ENCODE measurements at regions not wholly inside any gene's neighbourhood (a gene's known extent, or its start where the extent isn't known, plus 50 kb on each side); places are given as distances from the start of the nearest gene placed in this dataset.
A peak's percentile ranks its signal among the peaks of the same experiment; 100 is the strongest.

DNA sequence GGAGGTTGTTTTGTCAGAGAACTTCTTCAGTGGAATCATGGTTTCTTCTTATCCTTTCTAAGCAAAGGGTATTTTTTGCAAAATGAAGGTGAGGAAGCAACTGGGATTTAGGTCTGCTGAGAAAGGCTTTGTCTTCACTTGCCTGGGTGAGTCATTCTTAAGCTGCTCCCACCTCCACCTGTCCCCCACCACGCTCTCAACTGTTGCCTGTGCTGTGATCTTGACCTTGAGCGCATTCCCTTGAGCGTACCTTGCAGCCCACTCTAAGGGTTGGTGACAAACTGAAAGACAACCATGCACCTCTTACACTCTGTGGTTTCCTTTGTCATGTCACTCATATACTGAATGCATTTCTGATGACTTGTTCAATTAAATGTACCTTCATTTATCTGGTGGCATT, 641.1 kb downstream of the RNF144B start:
- Histone ChIP-seq H2AFZ (no peak overlapping the region), H3K4me1 (no peaks in the 10 kb centered on the region), H3K27ac (no peak overlapping the region), H3K9ac (no peak overlapping the region), H3K4me3 (ENCODE audit: low read depth, low read length) (no peak overlapping the region), H3K9me3 (ENCODE audit: control insufficient read depth, low read length) (no peaks in the 10 kb centered on the region), H3K4me2 (ENCODE audit: low read length) (no peak overlapping the region), H3K27me3 (ENCODE audit: control insufficient read depth, insufficient read depth, low read length) (no peaks in the 10 kb centered on the region), H3K36me3 (ENCODE audit: control insufficient read depth, insufficient read depth, low read length) (no peaks in the 10 kb centered on the region), H3K79me2 (no peaks in the 10 kb centered on the region)
- TF ChIP-seq, protein P1, sequence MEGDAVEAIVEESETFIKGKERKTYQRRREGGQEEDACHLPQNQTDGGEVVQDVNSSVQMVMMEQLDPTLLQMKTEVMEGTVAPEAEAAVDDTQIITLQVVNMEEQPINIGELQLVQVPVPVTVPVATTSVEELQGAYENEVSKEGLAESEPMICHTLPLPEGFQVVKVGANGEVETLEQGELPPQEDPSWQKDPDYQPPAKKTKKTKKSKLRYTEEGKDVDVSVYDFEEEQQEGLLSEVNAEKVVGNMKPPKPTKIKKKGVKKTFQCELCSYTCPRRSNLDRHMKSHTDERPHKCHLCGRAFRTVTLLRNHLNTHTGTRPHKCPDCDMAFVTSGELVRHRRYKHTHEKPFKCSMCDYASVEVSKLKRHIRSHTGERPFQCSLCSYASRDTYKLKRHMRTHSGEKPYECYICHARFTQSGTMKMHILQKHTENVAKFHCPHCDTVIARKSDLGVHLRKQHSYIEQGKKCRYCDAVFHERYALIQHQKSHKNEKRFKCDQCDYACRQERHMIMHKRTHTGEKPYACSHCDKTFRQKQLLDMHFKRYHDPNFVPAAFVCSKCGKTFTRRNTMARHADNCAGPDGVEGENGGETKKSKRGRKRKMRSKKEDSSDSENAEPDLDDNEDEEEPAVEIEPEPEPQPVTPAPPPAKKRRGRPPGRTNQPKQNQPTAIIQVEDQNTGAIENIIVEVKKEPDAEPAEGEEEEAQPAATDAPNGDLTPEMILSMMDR (IDR thresholded peaks at IDR 0.05): no peak

GRCh38 chr6:19032591-19033295, 645.6 kb downstream of the RNF144B start:
- Histone ChIP-seq H3K9ac (no peak overlapping the region), H3K27ac (no peak overlapping the region), H3K4me2 (ENCODE audit: low read length) (no peak overlapping the region), H3K9me3 (ENCODE audit: control insufficient read depth, low read length) (no peaks in the 10 kb centered on the region), H3K4me1 (no peaks in the 10 kb centered on the region), H3K36me3 (ENCODE audit: control insufficient read depth, insufficient read depth, low read length) (no peaks in the 10 kb centered on the region), H3K79me2 (no peaks in the 10 kb centered on the region), H3K4me3 (ENCODE audit: low read depth, low read length) (no peak overlapping the region), H3K27me3 (ENCODE audit: control insufficient read depth, insufficient read depth, low read length) (no peaks in the 10 kb centered on the region), H2AFZ (peak overlapping the region; percentile 36)
- TF ChIP-seq, protein P1 (IDR thresholded peaks at IDR 0.05): no peak

DNA sequence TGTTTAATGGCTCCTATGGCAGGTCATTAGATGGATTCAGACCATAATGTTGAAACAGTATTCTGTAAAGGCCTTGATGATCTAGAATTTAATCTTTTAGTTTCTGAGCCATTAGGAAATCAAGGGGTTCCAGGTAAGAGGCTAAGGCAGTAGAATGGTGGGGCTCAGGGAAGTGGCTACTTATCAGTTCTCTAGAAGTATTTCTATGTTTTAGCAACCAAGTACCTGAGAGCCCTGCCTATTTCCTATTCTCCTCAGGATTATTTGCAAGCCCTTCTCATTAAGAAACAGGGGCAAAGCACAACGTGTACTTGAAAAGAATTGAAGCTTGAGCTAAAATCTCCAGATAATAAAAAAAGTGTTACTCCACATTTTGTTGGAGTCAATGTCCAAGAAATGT, 646.5 kb downstream of the RNF144B start:
- TF ChIP-seq, protein P1 (IDR thresholded peaks at IDR 0.05): no peak
- peak overlapping the region; percentile 1 for H2AFZ ChIP-seq
- no peak overlapping the region for H3K4me3 ChIP-seq (ENCODE audit: low read depth, low read length)
- no peak overlapping the region for H3K27ac ChIP-seq
- no peak overlapping the region for H3K4me2 ChIP-seq (ENCODE audit: low read length)
- no peaks in the 10 kb centered on the region for H3K36me3 ChIP-seq (ENCODE audit: control insufficient read depth, insufficient read depth, low read length)
- no peak overlapping the region for H3K9ac ChIP-seq
- H3K9me3 ChIP-seq (ENCODE audit: control insufficient read depth, low read length): no peaks in the 10 kb centered on the region
- no peaks in the 10 kb centered on the region for H3K79me2 ChIP-seq
- H3K27me3 ChIP-seq (ENCODE audit: control insufficient read depth, insufficient read depth, low read length): no peaks in the 10 kb centered on the region
- no peaks in the 10 kb centered on the region for H3K4me1 ChIP-seq

DNA sequence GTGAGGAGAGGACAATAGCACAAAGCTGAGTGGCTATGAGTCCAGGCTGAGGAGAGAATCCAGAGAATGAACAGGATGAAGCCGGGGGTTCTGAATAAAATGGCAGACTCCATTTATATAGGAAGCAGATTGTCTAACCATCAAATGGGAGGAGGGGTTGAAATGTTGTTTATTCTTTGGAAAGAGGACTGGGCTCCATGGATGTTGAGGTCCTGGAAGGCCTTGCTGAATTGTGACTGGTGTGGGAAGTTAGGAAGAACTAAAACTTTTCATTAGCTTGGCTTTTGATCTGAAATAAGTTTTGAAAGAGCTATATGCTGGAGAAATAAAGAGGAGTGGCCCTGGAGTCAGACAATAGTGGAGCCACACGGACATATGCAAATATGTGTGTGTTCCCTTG, 647.8 kb downstream of the RNF144B start:
- Histone ChIP-seq H3K27me3 (ENCODE audit: control insufficient read depth, insufficient read depth, low read length) (no peaks in the 10 kb centered on the region), H2AFZ (peak overlapping the region; percentile 30), H3K27ac (no peak overlapping the region), H3K4me2 (ENCODE audit: low read length) (no peak overlapping the region), H3K79me2 (no peaks in the 10 kb centered on the region), H3K4me1 (no peaks in the 10 kb centered on the region), H3K9me3 (ENCODE audit: control insufficient read depth, low read length) (no peaks in the 10 kb centered on the region), H3K9ac (no peak overlapping the region), H3K4me3 (ENCODE audit: low read depth, low read length) (no peak overlapping the region), H3K36me3 (ENCODE audit: control insufficient read depth, insufficient read depth, low read length) (no peaks in the 10 kb centered on the region)
- TF ChIP-seq, protein P1 (IDR thresholded peaks at IDR 0.05): no peak

Measured in parathyroid adenoma (tissue), 2 donors.